Activated CD4-positive, CD25-positive, alpha-beta regulatory T cell treated with anti-CD3 and anti-CD28 coated beads, Interleukin-2, amount 50 U/mL, for 16 hours (primary cell): ENCODE measurements at regions not wholly inside any gene's neighbourhood (a gene's known extent, or its start where the extent isn't known, plus 50 kb on each side); places are given as distances from the start of the nearest gene placed in this dataset.

ENCODE experiments used
- DNase-seq: peaks from one replicate; pipeline ENCODE4 v3.0.0-alpha.2; 2020; ENCODE audit warnings: low read depth, low spot score

GRCh38 chr3:59142556-59142955 is 92.7 kb upstream of the CFAP20DC start:
- DNase-seq, result no peak

- DNase-seq, result no peak
Observed at GRCh38 chr3:59138966-59139365, 89.1 kb upstream of the CFAP20DC start.

- no peak for DNase-seq
Observed at GRCh38 chr3:59137415-59137814, 87.6 kb upstream of the CFAP20DC start.

- DNase-seq, result no peak
Observed at GRCh38 chr3:59136081-59136480, 86.3 kb upstream of the CFAP20DC start.

GRCh38 chr3:59135096-59135495 is 85.3 kb upstream of the CFAP20DC start:
- DNase-seq, result no peak

GRCh38 chr3:59133311-59133710 is 83.5 kb upstream of the CFAP20DC start:
- no peak for DNase-seq

- DNase-seq, result no peak
Observed at GRCh38 chr3:59131016-59131766, 81.4 kb upstream of the CFAP20DC start.

GRCh38 chr3:59128685-59129084 is 78.9 kb upstream of the CFAP20DC start:
- no peak for DNase-seq

GRCh38 chr3:59127071-59127470 is 77.2 kb upstream of the CFAP20DC start:
- no peak for DNase-seq

- no peak for DNase-seq
Observed at GRCh38 chr3:59126446-59126845, 76.6 kb upstream of the CFAP20DC start.

GRCh38 chr3:59121346-59122144 is 71.7 kb upstream of the CFAP20DC start:
- DNase-seq, result no peak

GRCh38 chr3:59118928-59119327 is 69.1 kb upstream of the CFAP20DC start:
- no peak for DNase-seq

- no peak for DNase-seq
Observed at GRCh38 chr3:59117396-59117795, 67.6 kb upstream of the CFAP20DC start.

GRCh38 chr3:59116233-59116537 is 66.4 kb upstream of the CFAP20DC start:
- no peak for DNase-seq

GRCh38 chr3:59115364-59116232 is 65.8 kb upstream of the CFAP20DC start:
- no peak for DNase-seq

GRCh38 chr3:59107856-59108815 is 58.3 kb upstream of the CFAP20DC start:
- DNase-seq, result no peak

GRCh38 chr3:59106085-59106648 is 56.3 kb upstream of the CFAP20DC start:
- DNase-seq, result no peak

GRCh38 chr3:59103552-59103951 is 53.7 kb upstream of the CFAP20DC start:
- no peak for DNase-seq

- no peak for DNase-seq
Observed at GRCh38 chr3:59101231-59101736, 51.5 kb upstream of the CFAP20DC start.
